ENCODE measurements at regions not wholly inside any gene's neighbourhood (a gene's known extent, or its start where the extent isn't known, plus 50 kb on each side); places are given as distances from the start of the nearest gene placed in this dataset.

DNA sequence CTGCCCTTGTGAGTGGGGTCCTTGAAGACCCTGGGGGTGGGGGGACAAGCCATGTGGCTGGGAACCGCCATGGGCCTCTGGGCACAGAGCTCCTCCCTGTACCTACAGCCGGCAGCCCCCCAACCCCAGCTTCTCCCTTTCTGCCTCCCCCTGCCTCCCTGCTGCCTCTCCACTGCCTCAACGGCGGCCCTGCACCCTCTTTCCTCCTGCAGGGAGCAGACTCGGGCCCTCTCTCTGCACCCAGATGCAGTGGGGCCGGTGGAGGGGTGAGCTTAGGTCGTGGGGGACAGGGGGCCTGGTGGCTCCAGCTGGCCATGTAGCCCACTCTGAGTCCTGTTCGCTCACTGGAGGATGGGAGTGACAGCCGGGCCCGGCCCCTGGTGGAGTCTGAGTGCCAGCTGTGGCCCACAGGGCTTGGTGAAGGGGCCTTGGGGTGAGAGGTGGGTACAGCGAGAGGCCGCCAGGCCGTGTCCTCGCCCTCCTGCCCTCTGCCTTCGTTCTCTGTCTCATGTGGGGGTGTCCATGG lies 139.3 kb upstream of the COL5A1 start:
- no peak for DNase-seq (ENCODE audit: low spot score)

DNA sequence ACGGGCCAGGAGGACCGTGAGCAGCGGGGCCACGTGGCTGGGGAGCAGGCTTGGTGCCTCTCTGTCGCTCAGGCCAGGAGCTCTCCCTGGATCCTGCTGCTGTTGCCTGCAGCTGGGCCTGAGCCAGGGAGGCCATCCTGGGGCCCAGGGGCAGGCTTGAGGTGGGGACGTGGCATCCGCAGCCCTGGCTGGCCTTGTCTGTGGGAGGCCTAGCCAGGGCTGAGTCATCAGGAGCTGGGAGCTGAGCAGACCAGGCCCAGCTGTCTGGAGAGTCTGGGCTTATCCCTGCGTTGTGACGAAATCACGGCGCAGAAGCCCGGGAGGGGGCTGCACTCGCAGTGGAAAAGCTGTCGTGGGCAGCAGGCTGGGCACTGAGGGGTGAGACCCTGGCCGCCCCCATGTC lies 138.8 kb upstream of the COL5A1 start:
- peak; percentile 99 for DNase-seq (ENCODE audit: low spot score)

- no peak for DNase-seq (ENCODE audit: low spot score)
Observed at GRCh38 chr9:134503301-134504105, 138.1 kb upstream of the COL5A1 start.

DNA sequence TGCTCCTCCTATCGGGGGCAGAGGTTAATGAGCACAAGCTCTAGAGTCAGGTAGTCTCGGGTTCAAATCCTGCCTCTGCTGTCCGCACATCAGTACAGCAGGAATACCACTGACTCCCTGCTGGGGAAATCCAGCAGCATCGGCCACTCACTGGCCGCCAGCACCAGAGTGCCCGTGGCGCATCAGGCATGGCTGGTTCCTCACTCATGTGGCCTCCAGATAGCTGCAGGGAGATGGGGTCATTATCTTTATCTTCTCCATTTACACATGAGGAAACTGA lies 137.6 kb upstream of the COL5A1 start:
- DNase-seq (ENCODE audit: low spot score): no peak

DNA sequence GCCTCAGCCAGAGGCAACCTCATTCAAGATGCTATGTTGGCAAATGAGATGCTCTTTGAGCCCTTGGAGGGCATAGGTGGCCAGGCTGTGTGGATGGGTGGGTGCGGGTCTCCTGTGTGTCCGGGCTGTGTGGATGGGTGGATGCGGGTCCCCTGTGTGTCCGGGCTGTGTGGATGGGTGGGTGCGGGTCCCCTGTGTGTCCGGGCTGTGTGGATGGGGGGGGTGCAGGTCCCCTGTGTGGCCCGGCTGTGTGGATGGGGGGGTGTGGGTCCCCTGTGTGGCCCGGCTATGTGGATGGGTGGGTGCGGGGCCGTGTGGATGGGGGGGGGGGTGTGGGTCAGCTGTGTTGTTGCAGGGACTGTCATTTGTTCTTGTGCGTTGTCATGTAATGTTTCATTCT lies 136.6 kb upstream of the COL5A1 start:
- DNase-seq (ENCODE audit: low spot score): no peak

GRCh38 chr9:134509281-134509680 lies 132.3 kb upstream of the COL5A1 start:
- no peak for DNase-seq (ENCODE audit: low spot score)

DNA sequence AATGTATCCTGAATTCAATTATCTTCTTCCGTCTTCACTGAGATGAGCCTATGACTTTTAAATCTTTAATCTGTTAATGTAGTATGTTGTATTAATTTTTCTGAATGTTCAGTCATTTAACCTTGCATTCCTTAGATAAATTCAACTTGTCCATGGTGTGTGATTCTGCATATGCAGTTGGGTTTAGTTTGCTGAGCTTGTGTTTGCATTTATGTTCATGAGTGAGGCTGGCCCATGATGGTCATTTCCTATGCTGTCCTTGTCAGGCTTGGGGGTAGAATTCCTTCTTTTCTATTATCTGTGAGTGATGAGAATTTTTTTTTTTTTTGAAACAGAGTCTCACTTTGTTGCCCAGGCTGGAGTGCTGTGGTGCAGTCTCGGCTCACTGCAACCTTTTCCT lies 131.8 kb upstream of the COL5A1 start:
- no peak for DNase-seq (ENCODE audit: low spot score)

- DNase-seq (ENCODE audit: low spot score): no peak
Observed at GRCh38 chr9:134514503-134514902, 127.1 kb upstream of the COL5A1 start.

- no peak for DNase-seq (ENCODE audit: low spot score)
Observed at GRCh38 chr9:134515026-134515821, 126.4 kb upstream of the COL5A1 start.

- DNase-seq (ENCODE audit: low spot score): no peak
Observed at GRCh38 chr9:134516464-134516863, 125.1 kb upstream of the COL5A1 start.

DNA sequence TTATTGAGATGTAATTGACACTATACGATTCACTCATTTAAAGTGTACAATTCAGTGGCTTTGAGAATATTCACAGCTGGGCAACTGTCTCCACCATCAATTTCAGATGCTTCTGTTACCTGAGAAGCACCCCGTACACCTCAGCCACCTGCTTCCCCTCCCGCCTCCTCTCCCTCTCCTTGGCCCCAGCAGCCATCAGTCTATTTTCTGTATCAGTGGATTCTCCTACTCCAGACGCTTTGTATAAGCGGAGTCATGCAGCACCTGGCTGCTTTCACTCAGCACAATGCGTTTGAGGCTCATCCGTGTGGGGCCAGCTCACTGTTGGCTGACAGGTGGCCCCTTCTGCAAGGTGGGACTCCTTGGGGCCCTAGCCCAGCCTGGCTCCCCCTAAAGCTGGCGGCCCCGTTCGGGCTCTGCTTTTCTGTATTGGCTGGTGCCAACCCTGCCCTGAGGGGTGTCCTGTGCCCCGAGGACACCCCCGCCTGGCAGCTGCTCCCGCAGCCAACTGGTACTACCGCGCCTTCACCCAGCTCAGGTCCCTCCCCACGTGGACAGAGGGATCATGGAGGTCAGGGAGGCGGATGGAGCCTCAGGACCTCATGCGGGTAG lies 124.4 kb upstream of the COL5A1 start:
- no peak for DNase-seq (ENCODE audit: low spot score)

- peak; percentile 73 for DNase-seq (ENCODE audit: low spot score)
Observed at GRCh38 chr9:134518004-134518606, 123.5 kb upstream of the COL5A1 start.

DNA sequence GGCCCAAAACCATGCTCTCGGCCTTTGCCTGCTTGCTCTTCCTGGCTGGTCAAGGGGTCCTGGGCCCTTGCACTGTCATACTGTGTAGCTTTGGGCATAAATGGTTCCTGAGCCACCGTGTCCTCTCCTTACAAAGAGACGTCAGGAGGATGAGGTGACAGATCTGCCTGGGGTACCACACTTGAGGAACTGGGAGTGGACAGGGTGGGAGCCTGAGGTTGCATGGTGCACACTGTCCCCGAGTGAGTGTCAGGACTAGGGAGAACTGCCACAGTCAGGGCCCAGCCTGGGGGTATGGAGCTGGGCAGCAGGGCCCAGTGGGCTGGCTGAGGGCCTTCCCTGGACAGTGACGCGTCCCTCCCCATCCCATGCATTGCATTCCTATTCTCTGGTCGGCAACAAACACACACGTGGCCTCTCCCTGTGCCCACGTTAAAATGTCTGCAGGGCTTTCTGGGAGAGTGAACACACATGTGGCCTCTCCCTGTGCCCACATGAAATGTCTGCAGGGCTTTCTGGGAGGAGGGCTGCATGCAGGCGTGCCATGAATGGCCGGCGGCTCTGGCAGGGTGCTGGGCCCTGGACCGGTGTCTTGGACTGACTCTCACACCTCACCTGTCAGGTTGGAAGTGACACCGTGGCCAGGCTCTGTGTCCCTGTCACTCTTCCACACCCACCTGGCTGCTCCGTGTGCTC lies 122.1 kb upstream of the COL5A1 start:
- DNase-seq (ENCODE audit: low spot score): no peak

DNA sequence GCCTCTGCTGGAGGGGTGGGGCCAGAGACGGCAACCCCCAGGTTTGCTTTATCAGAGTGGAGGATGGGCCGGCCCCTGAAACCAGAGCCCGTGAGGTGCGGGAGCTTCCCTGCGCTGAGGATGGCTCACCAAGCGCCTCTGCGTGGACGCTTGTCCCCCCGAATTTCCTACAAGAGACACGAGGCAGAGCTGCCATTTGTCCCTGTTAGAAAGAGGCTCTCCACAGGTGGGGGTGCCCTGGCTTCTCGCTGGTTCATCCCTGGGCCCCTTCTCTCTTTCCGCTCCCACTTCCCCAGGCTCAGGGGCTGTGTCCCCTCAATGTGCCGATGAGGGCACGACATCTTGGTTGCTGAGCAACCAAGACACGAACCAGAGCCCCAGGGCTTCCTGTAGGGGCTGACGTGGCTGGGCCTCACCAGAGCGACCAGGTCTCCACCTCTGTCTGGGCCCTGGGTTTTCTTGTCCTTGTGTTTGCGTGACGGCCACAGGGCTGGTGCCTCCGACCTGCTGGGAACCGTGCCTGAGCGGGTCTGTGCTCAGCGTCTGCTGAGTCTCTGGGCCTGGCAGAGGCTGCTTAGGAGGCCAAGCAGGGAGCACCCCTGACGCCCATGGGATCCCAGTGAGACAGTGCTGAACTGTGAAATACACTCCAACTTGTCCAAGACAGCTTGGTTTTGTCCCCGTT lies 119.6 kb upstream of the COL5A1 start:
- DNase-seq (ENCODE audit: low spot score): no peak

DNA sequence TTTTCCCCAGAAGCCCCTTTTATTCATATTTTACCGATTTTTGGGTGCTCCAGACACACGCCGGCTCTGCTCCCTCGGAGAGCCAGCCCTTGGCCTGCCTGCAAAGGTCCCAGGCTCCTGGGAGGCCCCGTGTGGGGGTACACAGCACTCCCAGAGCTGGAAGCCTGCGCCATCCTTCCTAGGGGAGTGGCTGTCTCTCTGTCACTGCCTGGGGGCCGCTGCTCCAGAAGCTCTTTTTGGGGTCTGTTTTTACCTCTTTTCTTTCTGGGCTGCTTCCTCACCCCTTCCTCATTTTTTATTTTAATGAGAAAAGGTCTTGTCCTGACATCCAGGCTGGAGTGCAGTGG lies 119.1 kb upstream of the COL5A1 start:
- DNase-seq (ENCODE audit: low spot score): no peak

DNA sequence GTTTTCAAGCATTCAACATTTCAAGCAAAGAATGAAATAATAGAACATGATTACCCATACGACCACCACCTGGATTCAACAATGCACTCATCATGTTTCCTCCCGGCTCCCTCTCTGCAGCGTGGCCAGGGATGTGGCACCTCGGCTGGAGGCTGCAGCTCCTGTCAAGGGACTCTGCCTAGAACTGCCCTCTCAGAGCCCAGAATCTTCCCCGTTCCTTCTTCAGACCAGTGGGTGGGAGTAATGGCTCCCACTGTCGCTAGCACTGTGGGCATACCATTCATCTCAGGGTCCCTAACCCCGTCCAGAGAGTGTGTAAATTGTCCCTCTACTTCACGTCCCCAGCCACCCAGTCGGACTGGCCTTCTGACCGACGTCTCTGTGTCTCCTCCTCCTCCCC lies 118.6 kb upstream of the COL5A1 start:
- no peak for DNase-seq (ENCODE audit: low spot score)

DNA sequence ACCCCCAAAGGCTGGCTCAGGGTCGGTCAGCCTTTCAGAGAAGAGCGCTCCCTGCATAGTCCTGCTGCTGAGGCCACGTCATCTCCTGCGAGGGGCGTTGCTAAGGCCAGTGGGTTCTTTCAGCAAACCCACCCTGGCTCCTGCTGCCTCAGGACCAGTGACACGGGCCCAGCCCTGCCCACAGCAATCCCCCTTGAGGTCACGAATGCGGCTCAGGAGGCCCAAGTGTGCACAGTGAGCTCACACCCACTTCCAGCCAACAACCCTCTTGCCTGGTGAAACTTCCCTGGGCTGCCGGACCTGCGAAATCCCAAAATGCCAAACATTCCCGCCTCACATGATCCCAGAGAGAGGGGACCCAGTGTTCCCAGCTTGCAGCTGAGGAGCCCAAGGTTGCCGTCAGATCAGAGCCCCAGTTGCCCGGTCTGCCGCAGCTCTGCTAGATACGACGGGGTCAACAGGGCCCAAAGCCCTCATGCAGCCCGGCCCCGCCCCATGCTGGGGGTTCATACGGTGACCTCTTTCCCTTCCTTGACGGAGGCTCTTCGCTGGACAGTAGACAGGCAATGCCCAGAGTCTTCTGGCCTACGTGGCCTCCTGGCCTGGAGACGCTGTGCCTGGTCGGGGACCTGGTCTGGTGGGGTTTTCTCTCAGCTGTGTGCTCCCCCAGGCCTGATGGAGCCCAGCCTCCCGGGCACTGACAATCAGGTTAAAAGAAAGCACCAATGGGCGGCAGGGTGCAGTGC lies 116.4 kb upstream of the COL5A1 start:
- no peak for DNase-seq (ENCODE audit: low spot score)

- peak; percentile 83 for DNase-seq (ENCODE audit: low spot score)
Observed at GRCh38 chr9:134525841-134526583, 115.6 kb upstream of the COL5A1 start.

DNA sequence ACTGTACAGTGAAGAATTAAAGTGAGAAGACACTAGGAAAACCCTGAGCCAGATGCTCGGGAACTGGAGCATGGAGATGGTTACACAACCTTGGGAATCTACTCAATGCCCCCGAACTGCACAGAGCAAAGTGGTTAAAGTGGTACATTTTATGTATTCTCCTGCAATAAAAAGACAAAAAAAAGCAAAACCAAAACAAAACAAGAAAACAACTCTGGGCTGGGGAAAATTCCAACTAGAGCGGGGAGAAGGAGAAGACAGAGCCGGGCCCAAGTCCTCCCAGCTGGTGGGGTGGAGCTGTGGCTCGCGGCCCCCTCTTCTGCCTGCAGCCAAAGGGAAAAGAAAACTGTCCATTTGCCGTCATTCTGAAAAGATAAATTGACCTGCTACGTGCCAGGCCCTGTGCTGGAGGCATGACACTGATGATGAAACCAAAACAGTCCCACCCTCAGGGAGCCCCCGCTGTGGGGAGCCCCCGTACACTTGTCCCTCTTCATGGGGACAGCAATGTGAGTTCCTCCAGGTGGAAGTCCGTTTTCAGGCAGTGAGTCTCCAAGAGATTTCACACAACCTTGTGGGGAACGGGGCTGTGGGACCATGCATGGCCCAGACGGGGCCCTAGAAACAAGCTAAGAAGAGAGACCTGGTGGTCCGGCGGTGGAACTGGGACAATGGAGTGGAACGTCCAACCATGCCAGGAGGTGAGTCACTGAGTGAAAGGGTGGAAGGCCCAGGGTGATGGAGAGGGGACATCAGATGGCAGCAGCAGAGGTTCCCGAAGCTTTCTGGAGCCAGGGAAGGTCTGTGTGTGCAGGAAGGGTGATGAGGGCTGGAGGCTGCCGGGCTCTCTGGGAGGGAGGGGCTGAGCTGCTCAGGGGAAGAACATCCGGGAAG lies 114.8 kb upstream of the COL5A1 start:
- peak; percentile 66 for DNase-seq (ENCODE audit: low spot score)
